Prostate gland (tissue), 2 donors: ENCODE measurements at regions not wholly inside any gene's neighbourhood (a gene's known extent, or its start where the extent isn't known, plus 50 kb on each side); places are given as distances from the start of the nearest gene placed in this dataset.

Source experiments
- DNase-seq: peaks from one replicate; pipeline ENCODE4 v3.0.0-alpha.2; 2019; ENCODE audit warnings: low spot score
- H3K27ac ChIP-seq, 2 donors: fragments of 200-600 bp; sonication (generic); 2 replicates each; pipeline ENCODE4 v1.5.1; 2017 to 2019
- H3K27me3 ChIP-seq: fragments of 200-600 bp; sonication (generic); replicated peaks from 2 replicates; pipeline ENCODE4 v1.5.1; 2019; ENCODE audit not compliant: insufficient read depth
- H3K36me3 ChIP-seq, 2 donors: fragments of 200-600 bp; sonication (generic); 1 replicate in 1 of 2; 2 replicates in 1 of 2; pipeline versions ENCODE4 v1.5.1 to v1.8.1; 2017 to 2019
- H3K4me1 ChIP-seq: fragments of 200-600 bp; sonication (generic); replicated peaks from 2 replicates; pipeline ENCODE4 v1.5.1; 2019
- H3K4me3 ChIP-seq, 2 donors: fragments of 200-600 bp; sonication (generic); 2 replicates each; pipeline ENCODE4 v1.5.1; 2017 to 2019
- H3K9me3 ChIP-seq: fragments of 200-600 bp; sonication (generic); 2 replicates; pipeline ENCODE4 v1.5.1; 2017
- CTCF ChIP-seq, 4 experiments: fragments of 200-600 bp in 2 of 4; fragments of 450-650 bp in 2 of 4; sonication (generic) in 2 of 4; IDR thresholded peaks; 1 replicate in 3 of 4; 2 replicates in 1 of 4; pipeline ENCODE4 v1.5.1; 2016 to 2019; ENCODE audit warnings: antibody characterized with exemption in 4 of 4, mild to moderate bottlenecking in 2 of 4, moderate library complexity in 2 of 4
- POLR2A ChIP-seq: fragments of 450-650 bp; IDR thresholded peaks from one replicate; pipeline ENCODE4 v1.6.1; 2016; ENCODE audit warnings: antibody characterized with exemption, mild to moderate bottlenecking
- POLR2AphosphoS5 ChIP-seq: sonication (generic); formaldehyde crosslinking; IDR thresholded peaks from one replicate; pipeline ENCODE4 v1.6.1; 2017; ENCODE audit warnings: antibody characterized with exemption
- WGBS: methylation state at CpG from one replicate; pipeline ENCODE4 v1.1.5; 2018; 5-methylcytosine and 5-hydroxymethylcytosine counted together
- intact Hi-C: fragments of 100-400 bp; cut with DNase I; formaldehyde crosslinking; loops from one replicate; pipeline ENCODE4 v1.14.2; 2022

- intact Hi-C loops: loop anchor here (10.0 kb wide), 1 partner anchor 267 kb away; the partner anchor contains the start of genes KLLN and PTEN
- TF ChIP-seq POLR2AphosphoS5 (peak; percentile 91), POLR2A (no peak), CTCF (IDR thresholded peaks at IDR 0.05) (peak in 2 of 4 experiments; percentile 44 to 52)
- Histone ChIP-seq H3K4me3 (no peak overlapping the region), H3K36me3 (no peaks in the 10 kb centered on the region), H3K27ac (no peak overlapping the region), H3K27me3 (no peaks in the 10 kb centered on the region), H3K9me3 (no peaks in the 10 kb centered on the region), H3K4me1 (no peaks in the 10 kb centered on the region)
- WGBS: 13% methylated on average over 7 of the region's 7 CpGs
- peak; percentile 96 for DNase-seq
These were observed 268.2 kb downstream of the PTEN start for GRCh38 chr10:88131511-88132139.

GRCh38 chr10:88136712-88137111 lies 273.3 kb downstream of the PTEN start:
- Histone ChIP-seq H3K27me3 (no peaks in the 10 kb centered on the region), H3K4me1 (no peaks in the 10 kb centered on the region), H3K27ac (no peak overlapping the region), H3K4me3 (no peak overlapping the region), H3K36me3 (no peaks in the 10 kb centered on the region), H3K9me3 (no peaks in the 10 kb centered on the region)
- WGBS: 61% methylated on average over 2 of the region's 2 CpGs
- no peak for TF ChIP-seq POLR2A
- TF ChIP-seq CTCF (IDR thresholded peaks at IDR 0.05): no peak
- no peak for TF ChIP-seq POLR2AphosphoS5
- intact Hi-C loops: loop anchor here (10.0 kb wide), 1 partner anchor 272 kb away; the partner anchor contains the start of genes KLLN and PTEN
- no peak for DNase-seq

GRCh38 chr10:88138319-88138848 lies 275.0 kb downstream of the PTEN start:
- no peak overlapping the region for H3K27ac ChIP-seq
- no peaks in the 10 kb centered on the region for H3K9me3 ChIP-seq
- no peaks in the 10 kb centered on the region for H3K27me3 ChIP-seq
- no peak for DNase-seq
- H3K4me3 ChIP-seq: no peak overlapping the region
- TF ChIP-seq POLR2AphosphoS5: no peak
- TF ChIP-seq POLR2A: no peak
- no peak for TF ChIP-seq CTCF (IDR thresholded peaks at IDR 0.05)
- H3K36me3 ChIP-seq: no peaks in the 10 kb centered on the region
- intact Hi-C loops: loop anchor here (10.0 kb wide), 1 partner anchor 274 kb away; the partner anchor contains the start of genes KLLN and PTEN
- H3K4me1 ChIP-seq: no peaks in the 10 kb centered on the region
- WGBS: 88% methylated on average over 2 of the region's 2 CpGs

- peak; percentile 13 for TF ChIP-seq POLR2AphosphoS5
- no peak for TF ChIP-seq CTCF (IDR thresholded peaks at IDR 0.05)
- TF ChIP-seq POLR2A: no peak
- peak overlapping the region; percentile 24 to 39 for H3K27ac ChIP-seq
- no peak overlapping the region for H3K4me3 ChIP-seq
- H3K36me3 ChIP-seq: no peaks in the 10 kb centered on the region
- no peak for DNase-seq
- no peaks in the 10 kb centered on the region for H3K27me3 ChIP-seq
- no peaks in the 10 kb centered on the region for H3K4me1 ChIP-seq
- no peaks in the 10 kb centered on the region for H3K9me3 ChIP-seq
- 54% methylated on average over 5 of the region's 5 CpGs for WGBS
- intact Hi-C loops: no loop called here
These were observed 283.8 kb downstream of the PTEN start for GRCh38 chr10:88147000-88147798.
